DND-41 (cell line): ENCODE measurements at regions not wholly inside any gene's neighbourhood (a gene's known extent, or its start where the extent isn't known, plus 50 kb on each side); places are given as distances from the start of the nearest gene placed in this dataset.

ENCODE experiments used
- ATAC-seq: fragments of 200-7000 bp; cut with Tn5 transposase; 3 replicates; pipeline ENCODE4 v1.9.1; 2021; ENCODE audit warnings: low read depth; ENCODE audit not compliant: insufficient read depth
- DNase-seq: peaks from one replicate; pipeline ENCODE4 v3.0.0-alpha.2; 2020
- H2AFZ ChIP-seq: 2 replicates; pipeline ENCODE4 v1.6.0; 2012; ENCODE audit warnings: low read depth, low read length
- H3K27ac ChIP-seq: 2 replicates; pipeline ENCODE4 v1.5.1; 2012; ENCODE audit warnings: low read length, inconsistent platforms
- H3K27me3 ChIP-seq: fragments of 200-600 bp; sonication (generic); 2 replicates; pipeline ENCODE4 v1.6.0; 2012; ENCODE audit warnings: low read length, mild to moderate bottlenecking, inconsistent platforms; ENCODE audit not compliant: insufficient read depth, poor library complexity
- H3K36me3 ChIP-seq: 2 replicates; pipeline ENCODE4 v1.5.1; 2012; ENCODE audit warnings: low read length, inconsistent platforms; ENCODE audit not compliant: insufficient read depth
- H3K4me1 ChIP-seq: 2 replicates; pipeline ENCODE4 v1.5.1; 2012; ENCODE audit warnings: mild to moderate bottlenecking, low read length; ENCODE audit not compliant: insufficient read depth
- H3K4me2 ChIP-seq: 2 replicates; pipeline ENCODE4 v1.6.0; 2012; ENCODE audit warnings: mild to moderate bottlenecking, moderate library complexity, low read length, inconsistent platforms; ENCODE audit not compliant: insufficient read depth
- H3K4me3 ChIP-seq, 2 experiments: fragments of 200-600 bp in 1 of 2; shearing (Covaris generic) in 1 of 2; 2 replicates each; pipeline ENCODE4 v1.5.1; 2012 to 2016; ENCODE audit warnings: inconsistent platforms in 2 of 2, low read length in 2 of 2, mild to moderate bottlenecking in 2 of 2, low read depth in 1 of 2, moderate library complexity in 1 of 2
- H3K79me2 ChIP-seq: 2 replicates; pipeline ENCODE4 v1.6.0; 2012; ENCODE audit warnings: low read length, inconsistent platforms; ENCODE audit not compliant: insufficient read depth
- H3K9ac ChIP-seq: 2 replicates; pipeline ENCODE4 v1.6.0; 2012; ENCODE audit warnings: low read depth, mild to moderate bottlenecking, inconsistent platforms, low read length, moderate library complexity
- H3K9me3 ChIP-seq: 2 replicates; pipeline ENCODE4 v1.5.1; 2012; ENCODE audit warnings: low read length, moderate library complexity, mild to moderate bottlenecking, inconsistent platforms; ENCODE audit not compliant: insufficient read depth, severe bottlenecking
- H4K20me1 ChIP-seq: 2 replicates; pipeline ENCODE4 v1.6.0; 2012; ENCODE audit warnings: low read length; ENCODE audit not compliant: insufficient read depth
- EZH2 ChIP-seq: IDR thresholded peaks from 3 replicates; pipeline ENCODE4 v1.6.1; 2012; ENCODE audit warnings: borderline replicate concordance, low read depth, mild to moderate bottlenecking, moderate library complexity, low read length, inconsistent platforms; ENCODE audit not compliant: severe bottlenecking
- TF ChIP-seq, protein P1 (sequence below): IDR thresholded peaks from 2 replicates; pipeline ENCODE4 v1.5.1; 2012; ENCODE audit warnings: borderline replicate concordance, low read length, moderate library complexity, mild to moderate bottlenecking; ENCODE audit not compliant: poor library complexity, severe bottlenecking; ENCODE audit errors: extremely low read depth

DNA sequence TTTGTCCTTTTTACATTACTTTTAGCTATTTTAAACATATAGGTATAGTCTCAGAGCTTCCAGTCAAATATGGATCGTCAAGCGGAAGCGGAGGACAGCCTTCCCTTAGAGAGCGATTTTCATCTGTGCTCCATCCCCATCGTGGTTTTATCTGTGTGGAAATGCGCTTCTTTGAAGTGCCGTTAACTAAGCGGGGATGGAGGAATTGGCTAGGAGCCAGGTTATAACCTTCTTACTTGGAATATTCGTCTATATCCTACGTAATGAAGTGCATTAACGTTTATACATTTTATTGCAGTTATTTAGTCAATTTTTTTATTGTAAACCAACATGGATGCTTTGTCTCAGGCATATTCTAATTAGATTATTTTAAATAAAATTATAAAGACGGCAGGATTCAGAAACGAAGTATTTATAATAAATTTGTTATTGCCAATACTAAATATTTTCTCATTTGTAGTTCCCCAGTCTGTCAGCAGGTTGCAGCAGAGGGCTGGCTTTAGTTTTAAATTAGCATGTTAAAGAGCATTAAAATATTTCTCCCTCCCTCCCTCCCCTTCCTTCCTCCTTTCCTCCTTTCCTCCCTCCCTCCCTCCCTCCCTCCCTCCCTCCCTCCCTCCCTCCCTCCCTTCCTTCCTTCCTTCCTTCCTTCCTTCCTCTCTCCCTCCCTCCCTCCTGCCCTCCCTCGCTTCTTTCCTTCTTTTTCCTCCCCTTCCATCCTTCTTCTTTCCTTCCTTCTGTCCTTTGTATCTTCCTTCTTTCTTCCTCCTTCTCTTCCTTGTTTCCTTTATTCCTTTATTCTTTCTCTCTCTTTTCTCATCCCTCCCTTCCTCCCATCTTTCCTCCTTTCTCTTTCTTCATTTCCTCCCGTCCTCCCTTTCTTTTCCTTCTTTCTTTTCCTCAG, 80.6 kb upstream of the DOCK10 start:
- peak; percentile 21 for DNase-seq
- no peak overlapping the region for H3K4me2 ChIP-seq
- H3K9ac ChIP-seq = no peak overlapping the region
- no peak overlapping the region for H3K4me3 ChIP-seq
- no peaks in the 10 kb centered on the region for H3K9me3 ChIP-seq
- ATAC-seq = no peak
- H3K79me2 ChIP-seq = no peaks in the 10 kb centered on the region
- no peaks in the 10 kb centered on the region for H3K4me1 ChIP-seq
- H2AFZ ChIP-seq = no peak overlapping the region
- no peaks in the 10 kb centered on the region for H3K36me3 ChIP-seq
- TF ChIP-seq, protein P1, sequence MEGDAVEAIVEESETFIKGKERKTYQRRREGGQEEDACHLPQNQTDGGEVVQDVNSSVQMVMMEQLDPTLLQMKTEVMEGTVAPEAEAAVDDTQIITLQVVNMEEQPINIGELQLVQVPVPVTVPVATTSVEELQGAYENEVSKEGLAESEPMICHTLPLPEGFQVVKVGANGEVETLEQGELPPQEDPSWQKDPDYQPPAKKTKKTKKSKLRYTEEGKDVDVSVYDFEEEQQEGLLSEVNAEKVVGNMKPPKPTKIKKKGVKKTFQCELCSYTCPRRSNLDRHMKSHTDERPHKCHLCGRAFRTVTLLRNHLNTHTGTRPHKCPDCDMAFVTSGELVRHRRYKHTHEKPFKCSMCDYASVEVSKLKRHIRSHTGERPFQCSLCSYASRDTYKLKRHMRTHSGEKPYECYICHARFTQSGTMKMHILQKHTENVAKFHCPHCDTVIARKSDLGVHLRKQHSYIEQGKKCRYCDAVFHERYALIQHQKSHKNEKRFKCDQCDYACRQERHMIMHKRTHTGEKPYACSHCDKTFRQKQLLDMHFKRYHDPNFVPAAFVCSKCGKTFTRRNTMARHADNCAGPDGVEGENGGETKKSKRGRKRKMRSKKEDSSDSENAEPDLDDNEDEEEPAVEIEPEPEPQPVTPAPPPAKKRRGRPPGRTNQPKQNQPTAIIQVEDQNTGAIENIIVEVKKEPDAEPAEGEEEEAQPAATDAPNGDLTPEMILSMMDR = peak; percentile 59
- TF ChIP-seq EZH2 = no peak
- no peaks in the 10 kb centered on the region for H4K20me1 ChIP-seq
- no peak overlapping the region for H3K27ac ChIP-seq
- H3K27me3 ChIP-seq = no peaks in the 10 kb centered on the region

DNA sequence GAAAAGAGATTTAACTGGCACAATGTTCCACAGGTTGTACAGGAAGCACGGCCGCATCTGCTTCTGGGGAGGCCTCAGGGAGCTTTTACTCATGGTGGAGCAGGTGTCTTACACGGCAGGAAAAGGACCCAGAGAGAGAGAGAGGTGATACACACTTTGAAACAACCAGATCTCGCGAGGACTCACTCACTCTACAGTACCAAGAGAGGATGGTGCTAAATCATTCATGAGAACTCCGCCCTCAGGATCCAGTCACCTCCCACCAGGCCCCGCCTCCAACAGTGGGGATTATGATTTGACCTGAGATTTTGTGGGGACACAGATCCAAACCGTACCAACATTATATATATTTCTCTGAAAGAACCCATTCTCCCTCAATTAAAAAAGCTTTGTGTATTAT, 79.7 kb upstream of the DOCK10 start:
- Histone ChIP-seq H3K27me3 (no peaks in the 10 kb centered on the region), H4K20me1 (no peaks in the 10 kb centered on the region), H3K4me2 (no peak overlapping the region), H3K79me2 (no peaks in the 10 kb centered on the region), H3K36me3 (no peaks in the 10 kb centered on the region), H3K9ac (no peak overlapping the region), H3K4me3 (no peak overlapping the region), H3K4me1 (no peaks in the 10 kb centered on the region), H3K9me3 (no peaks in the 10 kb centered on the region), H2AFZ (no peak overlapping the region), H3K27ac (no peak overlapping the region)
- TF ChIP-seq, protein P1 = no peak
- no peak for TF ChIP-seq EZH2
- ATAC-seq (no peak; the same call in 2 of the 3 replicates), DNase-seq (no peak)

DNA sequence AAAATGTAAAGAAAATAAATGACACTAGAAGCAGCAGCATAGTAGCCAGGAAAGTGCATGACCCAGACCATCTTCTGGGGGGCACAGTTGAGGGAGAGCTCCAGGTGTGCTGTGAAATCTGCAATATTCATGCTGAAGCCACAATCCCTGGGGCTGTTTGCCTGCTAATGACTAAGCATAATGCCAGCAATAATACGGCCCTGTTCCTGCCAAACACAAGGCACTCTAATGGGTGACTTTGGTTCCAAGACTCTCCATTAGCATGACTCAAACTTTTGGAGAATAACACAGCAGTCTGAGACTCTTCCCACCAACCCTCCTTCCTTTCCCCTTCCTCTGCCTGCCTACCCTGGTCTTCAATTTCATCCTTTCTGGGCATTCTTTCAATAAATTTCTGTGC, 77.9 kb upstream of the DOCK10 start:
- H3K36me3 ChIP-seq = no peaks in the 10 kb centered on the region
- H3K9ac ChIP-seq = no peak overlapping the region
- H3K4me3 ChIP-seq = no peak overlapping the region
- no peak for ATAC-seq
- H3K79me2 ChIP-seq = no peaks in the 10 kb centered on the region
- H3K4me1 ChIP-seq = no peaks in the 10 kb centered on the region
- H3K27me3 ChIP-seq = no peaks in the 10 kb centered on the region
- TF ChIP-seq EZH2 = no peak
- TF ChIP-seq, protein P1 = no peak
- no peak overlapping the region for H3K27ac ChIP-seq
- H2AFZ ChIP-seq = no peak overlapping the region
- H3K4me2 ChIP-seq = no peak overlapping the region
- no peaks in the 10 kb centered on the region for H4K20me1 ChIP-seq
- H3K9me3 ChIP-seq = no peaks in the 10 kb centered on the region
- no peak for DNase-seq
